Gastrocnemius medialis (tissue), 4 donors: ENCODE measurements at regions not wholly inside any gene's neighbourhood (a gene's known extent, or its start where the extent isn't known, plus 50 kb on each side); places are given as distances from the start of the nearest gene placed in this dataset.

ENCODE experiments used
- POLR2A ChIP-seq, 2 donors: fragments of 450-650 bp; IDR thresholded peaks; one replicate each; pipeline ENCODE4 v1.6.1; 2017; ENCODE audit warnings: antibody characterized with exemption in 2 of 2, mild to moderate bottlenecking in 2 of 2, moderate library complexity in 2 of 2
- TF ChIP-seq, protein P1 (sequence below), 5 experiments: fragments of 450-650 bp in 3 of 5; fragments of 200-600 bp in 2 of 5; sonication (generic) in 2 of 5; IDR thresholded peaks in 4 of 5; conservative IDR thresholded peaks in 1 of 5; 1 replicate in 4 of 5; 2 replicates in 1 of 5; pipeline ENCODE4 v1.5.1; 2016 to 2019; ENCODE audit warnings: antibody characterized with exemption in 5 of 5, mild to moderate bottlenecking in 3 of 5, moderate library complexity in 3 of 5

GRCh38 chr4:186910385-186910784, 186.7 kb upstream of the FAT1 start:
- no peak for TF ChIP-seq POLR2A (IDR thresholded peaks at IDR 0.05)
- TF ChIP-seq, protein P1, sequence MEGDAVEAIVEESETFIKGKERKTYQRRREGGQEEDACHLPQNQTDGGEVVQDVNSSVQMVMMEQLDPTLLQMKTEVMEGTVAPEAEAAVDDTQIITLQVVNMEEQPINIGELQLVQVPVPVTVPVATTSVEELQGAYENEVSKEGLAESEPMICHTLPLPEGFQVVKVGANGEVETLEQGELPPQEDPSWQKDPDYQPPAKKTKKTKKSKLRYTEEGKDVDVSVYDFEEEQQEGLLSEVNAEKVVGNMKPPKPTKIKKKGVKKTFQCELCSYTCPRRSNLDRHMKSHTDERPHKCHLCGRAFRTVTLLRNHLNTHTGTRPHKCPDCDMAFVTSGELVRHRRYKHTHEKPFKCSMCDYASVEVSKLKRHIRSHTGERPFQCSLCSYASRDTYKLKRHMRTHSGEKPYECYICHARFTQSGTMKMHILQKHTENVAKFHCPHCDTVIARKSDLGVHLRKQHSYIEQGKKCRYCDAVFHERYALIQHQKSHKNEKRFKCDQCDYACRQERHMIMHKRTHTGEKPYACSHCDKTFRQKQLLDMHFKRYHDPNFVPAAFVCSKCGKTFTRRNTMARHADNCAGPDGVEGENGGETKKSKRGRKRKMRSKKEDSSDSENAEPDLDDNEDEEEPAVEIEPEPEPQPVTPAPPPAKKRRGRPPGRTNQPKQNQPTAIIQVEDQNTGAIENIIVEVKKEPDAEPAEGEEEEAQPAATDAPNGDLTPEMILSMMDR (IDR thresholded peaks at IDR 0.05 in 4 of 5, conservative IDR thresholded peaks at IDR 0.05 in 1 of 5): no peak
